ENCODE measurements at regions not wholly inside any gene's neighbourhood (a gene's known extent, or its start where the extent isn't known, plus 50 kb on each side); places are given as distances from the start of the nearest gene placed in this dataset.

DNA sequence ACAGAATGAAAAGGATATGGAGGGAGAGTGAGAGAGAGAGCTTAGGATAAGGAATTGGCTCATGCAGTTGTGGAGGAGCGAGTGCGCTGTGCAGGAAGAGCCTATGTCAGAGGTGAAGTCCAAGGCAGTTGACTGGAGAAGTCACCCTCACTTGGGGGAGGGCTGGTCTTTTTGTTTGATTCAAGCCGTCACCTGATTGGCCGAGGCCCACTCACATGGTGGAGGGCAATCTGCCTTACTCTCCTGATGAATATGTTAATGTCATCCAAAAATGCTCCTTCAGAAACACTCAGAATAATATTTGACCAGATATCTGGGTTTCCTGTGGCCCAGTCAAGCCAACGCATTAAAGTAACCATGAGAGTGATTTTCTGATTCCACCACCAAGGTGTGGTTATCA is 131.7 kb downstream of the KATNIP start:
- DNase-seq (ENCODE audit: low spot score), result no peak

DNA sequence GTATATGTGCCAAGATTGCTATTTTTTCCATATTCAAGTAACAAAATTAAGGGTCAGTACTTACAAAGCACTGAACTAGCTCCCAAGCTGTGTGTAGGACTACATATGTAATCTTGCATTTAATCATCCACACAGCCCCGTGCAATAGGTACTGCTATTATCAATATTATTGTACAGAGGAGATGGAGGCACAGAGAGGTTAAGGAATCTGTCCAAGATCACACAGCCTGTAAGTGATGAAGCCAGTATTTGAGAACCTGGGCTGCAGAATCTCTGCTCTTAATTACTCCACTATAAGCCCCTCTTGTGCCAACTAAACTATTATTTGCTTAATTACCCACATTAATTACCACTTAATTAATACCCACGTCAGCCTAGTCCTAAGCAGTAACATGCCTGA is 134.1 kb downstream of the KATNIP start:
- no peak for DNase-seq (ENCODE audit: low spot score)

DNA sequence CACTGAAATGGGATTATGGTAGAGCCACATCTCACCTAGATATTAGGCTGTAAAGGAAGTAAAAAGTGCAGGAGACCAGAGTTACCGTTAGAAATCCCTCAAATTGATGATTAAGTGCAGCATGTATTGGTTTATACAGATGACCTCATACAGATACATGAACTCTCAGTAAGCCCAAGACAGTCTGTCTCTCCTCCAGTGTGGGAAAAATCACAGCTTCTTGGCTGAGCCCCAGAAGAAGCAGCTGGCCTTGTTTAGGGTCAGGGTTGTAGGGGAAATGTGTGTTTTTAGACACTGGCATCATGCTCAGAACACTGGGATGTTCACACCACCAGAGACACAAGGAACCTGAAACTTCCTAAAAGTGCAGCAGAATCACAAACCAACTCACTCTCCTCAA is 135.9 kb downstream of the KATNIP start:
- DNase-seq (ENCODE audit: low spot score), result no peak

DNA sequence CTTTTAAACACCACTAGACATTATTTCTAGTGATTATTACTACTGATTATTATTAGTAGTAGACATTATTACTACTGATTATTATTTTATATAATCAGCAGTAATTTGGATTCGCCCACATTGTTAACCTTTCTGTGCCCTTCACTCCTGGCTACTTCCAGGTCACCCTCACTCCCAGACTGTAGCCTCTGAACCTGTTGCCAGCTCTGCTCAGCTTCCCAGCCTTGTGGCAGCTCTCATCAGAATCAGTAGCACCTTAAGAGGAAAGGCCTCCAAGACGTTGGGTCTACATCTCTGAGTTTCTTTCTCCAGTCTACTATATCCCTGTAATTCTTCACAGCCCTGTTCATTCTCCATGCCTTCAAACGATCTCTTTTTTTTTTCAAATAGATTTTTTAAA is 137.0 kb downstream of the KATNIP start:
- no peak for DNase-seq (ENCODE audit: low spot score)

DNA sequence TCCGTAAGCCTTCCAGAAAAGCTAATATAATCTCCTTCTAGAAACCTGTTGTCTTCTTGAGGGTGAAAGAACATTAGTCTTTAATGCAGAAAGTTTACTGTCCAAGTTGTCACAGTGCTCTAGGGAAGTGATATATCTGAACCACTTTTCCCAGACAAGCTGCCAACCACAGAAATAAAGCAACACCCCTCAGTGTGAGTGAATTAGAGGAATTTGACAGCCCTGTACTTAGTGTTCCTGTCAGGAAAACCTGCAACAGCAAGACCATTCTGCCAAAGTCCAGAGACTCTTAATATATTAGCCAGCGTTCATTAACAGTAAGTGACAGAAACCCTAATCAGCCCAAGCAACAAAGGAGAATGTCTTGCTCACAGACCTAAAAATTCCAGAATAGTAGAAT is 137.7 kb downstream of the KATNIP start:
- no peak for DNase-seq (ENCODE audit: low spot score)

DNA sequence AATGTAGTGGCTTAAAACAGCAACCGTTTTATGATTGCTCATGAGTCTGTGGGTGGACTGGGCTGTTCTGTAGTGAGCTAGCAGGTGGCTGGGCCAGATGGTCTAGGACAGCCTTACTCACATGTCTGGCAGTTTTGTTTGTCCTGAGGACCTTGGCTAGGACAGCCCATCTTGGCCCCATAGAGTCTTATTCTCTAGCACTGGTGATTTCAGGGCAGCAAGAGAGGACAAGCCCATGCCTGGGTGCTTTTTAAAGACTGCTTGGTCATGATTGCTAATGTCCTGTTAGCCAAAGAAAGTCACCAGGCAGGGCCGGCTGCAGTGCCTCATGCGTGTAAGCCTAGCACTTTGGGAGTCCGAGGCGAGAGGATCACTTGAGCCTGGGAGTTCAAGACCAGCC is 139.8 kb downstream of the KATNIP start:
- DNase-seq (ENCODE audit: low spot score), result no peak

DNA sequence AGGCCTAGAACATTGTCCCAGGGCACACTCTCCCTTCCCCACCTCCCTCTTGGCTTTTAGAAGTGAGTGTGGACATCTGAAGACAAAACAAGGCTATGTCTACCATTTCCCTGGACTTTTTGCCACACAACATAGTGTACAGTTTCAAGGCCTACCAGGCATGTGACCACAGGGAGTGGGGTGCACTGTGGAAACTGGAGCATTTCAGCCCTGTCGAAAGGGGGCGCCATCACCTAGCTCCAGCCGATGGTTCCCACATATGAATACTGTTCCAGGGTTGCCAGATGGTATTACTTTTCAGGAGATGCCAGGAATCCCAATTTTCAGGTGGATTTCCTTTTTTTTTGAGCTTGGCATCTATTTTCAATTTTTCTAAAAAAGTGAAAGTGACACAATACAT is 140.7 kb downstream of the KATNIP start:
- peak; percentile 70 for DNase-seq (ENCODE audit: low spot score)

DNA sequence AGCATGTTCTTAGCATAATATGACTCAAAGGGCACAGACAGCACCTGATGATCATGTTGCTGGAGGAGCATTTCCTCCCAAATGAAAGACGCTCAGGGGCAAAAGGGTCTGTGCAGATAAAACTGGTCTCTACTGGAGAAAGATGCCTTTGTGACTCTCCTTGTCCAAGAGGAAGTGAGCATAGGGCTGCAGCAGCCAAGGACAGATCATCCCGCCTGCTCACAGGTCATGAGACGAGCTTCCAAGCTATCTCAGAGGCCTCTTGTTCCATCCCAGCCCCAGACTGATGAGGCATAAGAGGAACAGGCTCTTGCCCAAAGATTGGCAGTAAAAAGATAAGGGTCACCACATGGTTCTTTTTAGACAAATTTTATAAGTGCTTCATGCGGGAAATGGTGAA is 141.8 kb downstream of the KATNIP start:
- no peak for DNase-seq (ENCODE audit: low spot score)

DNA sequence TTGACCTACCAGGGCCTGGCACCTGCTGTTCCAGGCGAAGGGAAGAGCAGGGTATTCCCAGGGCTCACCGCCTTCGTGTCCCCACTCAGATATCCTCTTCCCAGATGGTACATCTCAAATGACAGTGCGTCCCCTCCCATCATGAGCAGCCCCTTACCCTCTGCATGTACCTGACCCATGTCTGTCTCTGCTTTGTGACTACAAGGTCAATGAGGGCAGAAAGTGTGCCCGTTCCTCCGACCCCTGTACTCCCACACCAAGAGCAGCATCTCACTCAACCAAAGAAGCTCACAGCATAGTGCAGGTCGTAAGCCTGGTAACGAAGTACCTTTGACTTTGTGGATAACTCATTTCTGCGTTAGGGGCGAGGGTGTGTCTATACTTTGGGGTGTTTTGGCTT is 142.6 kb downstream of the KATNIP start:
- DNase-seq (ENCODE audit: low spot score), result no peak

DNA sequence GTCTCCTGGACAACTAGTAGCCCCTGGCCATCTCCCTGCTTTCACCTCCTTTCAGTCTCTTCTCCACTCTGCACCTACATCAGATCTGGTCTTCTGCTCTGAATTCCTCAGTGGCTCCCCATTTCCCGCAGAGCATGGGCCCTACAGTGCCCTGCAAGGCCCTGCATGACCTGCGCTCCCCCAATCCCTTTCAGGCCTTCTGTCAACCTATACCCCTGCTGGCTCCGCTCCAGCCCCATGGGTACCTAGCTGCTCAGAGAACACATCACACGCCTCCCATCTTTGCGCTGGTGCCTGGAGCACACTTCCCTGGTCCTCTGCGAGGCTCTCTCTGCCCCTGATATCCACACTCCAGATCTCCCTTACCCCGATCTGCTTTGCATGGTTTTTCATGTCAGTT is 145.2 kb downstream of the KATNIP start:
- no peak for DNase-seq (ENCODE audit: low spot score)

DNA sequence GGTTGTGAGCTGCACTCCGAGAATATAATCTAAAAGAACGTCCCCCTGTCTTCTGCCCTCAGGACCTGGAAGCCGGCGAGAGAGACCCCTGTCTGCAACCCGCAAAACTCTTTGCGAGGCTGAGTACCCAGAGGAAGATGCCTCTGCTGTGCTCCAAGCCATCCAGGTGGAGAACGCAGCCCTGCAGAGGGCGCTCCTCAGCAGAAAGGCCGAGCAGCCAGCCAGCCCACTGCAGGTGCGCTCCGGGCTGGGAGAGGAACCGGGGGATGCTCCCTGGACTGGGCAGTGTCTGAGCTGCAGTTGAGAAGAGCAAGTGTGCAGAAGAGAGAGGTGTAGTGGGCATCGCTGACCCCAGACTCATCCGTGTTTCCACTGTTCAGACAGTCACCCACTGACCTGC is 148.3 kb downstream of the KATNIP start:
- DNase-seq (ENCODE audit: low spot score), result no peak

DNA sequence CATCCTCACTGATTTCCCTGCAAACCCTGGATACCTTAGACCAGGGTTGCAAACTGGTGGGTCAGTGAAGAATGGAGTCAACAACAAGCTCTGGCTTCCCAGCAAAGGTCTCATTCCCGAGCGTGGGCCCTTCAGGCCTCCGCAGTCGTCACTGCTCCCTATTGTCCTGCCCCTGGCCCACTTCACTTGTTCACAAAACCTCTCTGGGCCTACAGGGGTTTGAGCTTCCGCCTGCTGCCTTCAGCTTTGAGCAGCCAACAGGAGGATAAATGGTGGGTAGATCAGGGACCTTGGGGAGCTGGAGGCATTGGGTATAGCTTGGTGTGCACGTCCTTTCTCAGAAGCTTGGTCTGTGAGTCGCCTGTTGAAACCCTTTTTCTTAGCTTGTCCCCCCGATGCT is 148.8 kb downstream of the KATNIP start:
- no peak for DNase-seq (ENCODE audit: low spot score)

DNA sequence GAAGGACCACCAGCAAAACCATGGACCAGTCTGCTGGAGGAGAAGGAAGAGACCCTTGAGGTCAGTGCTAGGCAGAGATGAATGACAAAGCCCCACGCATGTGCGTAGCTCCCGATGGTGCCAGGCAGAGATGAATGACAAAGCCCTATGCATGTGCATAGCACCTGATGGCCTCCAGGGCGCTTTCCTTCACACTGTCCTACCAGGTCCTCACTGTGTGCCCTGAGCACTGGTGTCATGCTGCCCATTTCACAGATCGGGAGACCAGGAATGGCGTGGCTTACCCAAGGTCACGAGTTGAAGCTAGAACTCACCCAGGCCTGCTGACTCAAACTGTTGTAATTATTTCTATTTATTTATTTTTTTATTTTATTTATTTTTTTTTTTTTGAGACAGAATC is 149.6 kb downstream of the KATNIP start:
- no peak for DNase-seq (ENCODE audit: low spot score)

DNA sequence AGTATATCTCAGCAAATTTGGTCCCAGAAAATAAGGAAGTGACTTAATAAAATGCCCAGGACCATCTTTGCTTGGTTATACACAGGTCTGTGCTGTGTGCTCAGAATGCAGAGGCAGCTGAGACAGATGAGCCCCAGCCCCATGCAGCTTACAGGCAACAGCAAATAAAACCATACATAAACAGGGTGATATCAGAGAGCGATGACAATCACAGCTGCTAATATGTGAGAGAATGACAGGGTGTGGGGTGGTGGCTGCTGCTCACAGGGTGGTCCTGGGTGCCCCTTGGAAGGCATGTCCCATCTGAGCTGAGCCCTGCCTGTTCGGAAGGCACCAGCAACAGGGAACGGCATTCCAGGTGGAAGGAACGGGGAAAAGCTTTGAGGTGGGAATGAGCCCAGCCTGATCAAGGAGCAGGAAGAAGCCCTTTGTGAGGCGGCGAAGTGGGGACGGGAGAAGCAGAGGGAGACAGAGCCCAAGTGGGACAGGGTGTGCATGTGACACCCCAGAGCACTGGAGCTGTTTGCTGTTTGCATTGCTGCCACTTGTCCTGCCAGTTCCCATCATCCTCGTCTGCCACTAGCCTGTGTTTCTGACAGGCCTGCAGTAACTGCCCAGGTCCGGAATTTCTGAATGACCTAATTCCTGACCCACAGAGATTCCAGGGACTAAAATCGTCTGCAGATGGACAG is 150.5 kb downstream of the KATNIP start:
- DNase-seq (ENCODE audit: low spot score), result no peak

DNA sequence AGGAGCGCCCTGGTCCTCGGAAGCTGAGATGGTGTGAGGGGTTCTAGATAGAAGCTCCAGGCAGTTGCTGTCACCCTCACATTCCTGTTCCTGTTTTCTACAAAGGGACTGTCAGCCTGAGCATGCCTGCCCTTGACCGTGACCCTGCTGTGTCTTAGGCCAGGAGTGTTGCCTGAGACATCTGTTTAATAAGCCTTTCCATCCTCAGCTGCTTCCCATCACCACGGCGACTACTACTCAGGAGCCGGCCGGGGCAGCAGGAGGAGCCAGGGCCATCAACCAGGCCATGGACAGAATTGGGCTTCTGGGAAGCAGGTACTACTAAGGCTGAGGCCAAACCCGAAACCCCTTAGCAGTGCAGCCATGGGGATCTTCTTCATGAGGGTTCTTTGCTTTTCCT is 151.4 kb downstream of the KATNIP start:
- no peak for DNase-seq (ENCODE audit: low spot score)

DNA sequence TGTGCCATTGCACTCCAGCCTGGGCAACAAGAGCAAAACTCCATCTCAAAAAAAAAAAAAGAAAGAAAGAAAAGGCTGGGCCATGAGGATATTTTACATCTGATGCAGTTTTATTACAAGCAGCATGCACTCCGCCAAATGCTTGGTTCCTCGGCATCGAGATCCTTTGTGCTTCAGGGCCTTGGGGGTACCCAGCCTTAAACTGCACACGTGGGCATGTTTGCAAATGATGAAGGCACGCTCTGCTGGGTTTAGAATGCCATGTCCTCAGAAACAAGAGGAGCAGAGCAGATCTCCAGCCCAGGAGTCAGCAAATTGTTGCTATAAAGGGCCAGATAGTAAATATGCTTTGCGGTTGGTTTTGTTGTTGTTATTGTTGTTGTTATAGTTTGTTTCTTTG is 153.2 kb downstream of the KATNIP start:
- DNase-seq (ENCODE audit: low spot score), result no peak

DNA sequence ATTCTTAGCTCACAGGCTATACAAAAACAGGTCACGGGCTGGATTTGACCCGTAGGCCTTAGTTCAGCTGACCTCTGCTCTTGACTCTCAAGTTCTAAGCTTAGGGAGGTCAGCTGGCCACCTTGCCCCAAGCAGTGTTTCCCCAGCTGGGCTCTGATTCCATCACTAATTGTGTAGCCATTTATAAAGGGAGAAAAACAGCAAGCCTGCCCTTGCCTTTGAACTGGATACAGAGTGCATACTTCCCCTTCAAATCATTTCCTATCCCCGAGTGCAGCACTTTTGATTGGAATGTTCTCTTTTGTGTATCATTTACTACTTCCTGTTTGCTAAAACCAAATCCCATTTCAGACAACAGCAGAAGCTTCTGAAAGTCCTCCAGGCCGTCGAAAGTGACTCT is 153.6 kb downstream of the KATNIP start:
- no peak for DNase-seq (ENCODE audit: low spot score)

DNA sequence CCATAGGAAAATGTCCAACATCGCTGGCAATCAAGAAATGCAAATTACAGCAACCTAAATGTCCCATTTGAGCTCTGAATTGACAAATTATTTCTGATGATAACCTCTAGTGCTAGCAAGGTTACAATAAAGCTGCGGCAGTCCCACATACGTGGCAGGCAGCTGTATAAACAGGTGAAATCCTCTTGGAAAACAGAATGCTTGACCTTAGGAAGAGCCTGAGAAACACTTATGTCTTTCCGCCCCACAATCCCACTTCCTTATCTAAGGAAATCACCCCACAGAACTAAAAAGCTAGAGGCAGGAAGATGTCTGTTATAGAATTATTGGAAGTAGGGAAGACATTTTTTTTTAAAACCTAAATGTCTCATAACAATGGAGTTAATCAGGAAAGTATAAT is 154.3 kb downstream of the KATNIP start:
- DNase-seq (ENCODE audit: low spot score), result no peak

DNA sequence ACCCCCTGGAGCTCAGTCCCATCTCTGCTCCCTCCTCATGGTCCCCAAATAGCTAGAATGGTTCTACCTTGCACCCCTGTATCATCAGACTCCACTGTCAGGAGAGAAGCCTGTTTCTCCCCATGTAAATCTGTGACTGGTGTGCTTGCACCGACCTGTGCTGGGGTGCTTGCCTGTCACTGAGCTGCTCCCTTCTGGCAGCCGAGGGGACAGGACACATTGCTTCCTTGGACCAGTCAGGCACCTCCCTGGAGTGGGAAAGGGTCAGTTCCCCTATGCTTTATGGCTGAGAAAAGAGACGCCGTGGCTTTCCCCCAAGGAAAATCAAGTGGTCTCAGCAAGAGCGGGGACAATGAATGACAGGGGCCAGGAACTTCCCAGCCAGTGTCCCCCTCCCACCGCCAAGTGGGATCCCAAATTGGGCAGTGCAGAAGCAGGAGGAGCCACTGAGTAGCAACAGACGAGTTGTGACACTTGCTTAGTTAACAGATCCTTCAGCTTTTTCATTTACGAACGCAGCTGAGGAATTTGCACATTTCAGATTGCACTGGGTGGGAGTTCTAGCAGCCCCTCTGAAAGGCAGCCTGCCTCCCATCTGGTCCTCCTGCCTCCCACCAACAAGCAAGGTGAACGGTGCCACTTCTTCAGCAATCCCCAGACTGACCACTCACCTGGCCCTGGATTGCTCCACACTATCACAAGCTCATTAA is 156.4 kb downstream of the KATNIP start:
- DNase-seq (ENCODE audit: low spot score), result no peak

DNA sequence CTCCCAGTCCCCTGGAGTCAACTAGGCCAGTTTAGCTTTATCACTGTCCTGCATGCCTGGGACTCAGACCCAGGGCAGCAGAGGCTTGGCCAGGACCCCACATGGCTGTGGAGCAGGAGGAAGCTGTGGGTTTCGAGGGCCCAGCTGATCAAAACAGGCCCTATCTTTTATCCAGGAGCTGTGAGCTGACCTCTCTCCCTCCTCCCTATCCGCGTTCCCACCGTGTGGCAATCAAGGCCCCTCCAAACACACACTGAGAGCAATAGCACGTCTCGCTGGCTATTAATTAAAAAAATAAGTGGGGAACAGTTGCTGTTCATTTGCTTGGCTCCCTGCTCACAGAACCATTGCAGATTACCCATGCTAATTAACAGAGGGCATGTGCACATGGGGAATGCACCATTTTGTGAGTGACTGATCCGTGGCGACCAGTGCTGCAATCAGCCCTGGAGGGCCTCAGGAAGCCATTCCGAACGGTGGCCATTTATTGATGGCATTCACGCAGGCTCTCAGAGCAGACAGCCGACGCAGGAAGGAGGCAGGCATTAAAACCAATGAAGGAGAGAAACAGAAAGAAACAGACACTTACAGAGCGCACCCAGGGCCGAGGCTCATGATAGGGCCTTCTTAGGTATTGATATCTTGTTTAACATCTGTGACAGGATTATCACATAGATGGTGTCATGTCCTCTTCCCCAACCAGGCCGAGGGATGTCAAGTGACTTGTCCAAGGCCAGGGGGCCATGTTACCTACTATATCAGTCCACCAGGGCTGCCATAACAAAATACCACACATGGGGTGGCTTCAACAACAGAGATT is 157.1 kb downstream of the KATNIP start:
- DNase-seq (ENCODE audit: low spot score), result no peak

DNA sequence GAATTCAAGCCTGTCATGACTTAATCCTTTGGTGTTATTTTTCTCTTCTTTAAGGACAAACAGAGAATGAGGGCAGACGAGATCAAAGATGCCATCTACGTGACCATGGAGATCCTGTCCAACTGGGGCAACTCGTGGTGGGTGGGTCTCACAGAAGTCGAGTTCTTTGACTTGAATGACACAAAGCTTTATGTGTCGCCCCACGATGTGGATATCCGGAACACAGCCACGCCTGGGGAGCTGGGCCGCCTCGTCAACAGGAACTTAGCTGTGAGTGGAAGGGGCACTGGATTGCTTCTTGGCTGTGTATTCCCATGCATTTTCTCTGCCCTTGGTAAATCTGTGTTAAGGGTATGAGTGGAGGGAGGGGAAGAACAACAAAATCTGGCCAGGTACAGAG is 158.7 kb downstream of the KATNIP start:
- DNase-seq (ENCODE audit: low spot score), result no peak

DNA sequence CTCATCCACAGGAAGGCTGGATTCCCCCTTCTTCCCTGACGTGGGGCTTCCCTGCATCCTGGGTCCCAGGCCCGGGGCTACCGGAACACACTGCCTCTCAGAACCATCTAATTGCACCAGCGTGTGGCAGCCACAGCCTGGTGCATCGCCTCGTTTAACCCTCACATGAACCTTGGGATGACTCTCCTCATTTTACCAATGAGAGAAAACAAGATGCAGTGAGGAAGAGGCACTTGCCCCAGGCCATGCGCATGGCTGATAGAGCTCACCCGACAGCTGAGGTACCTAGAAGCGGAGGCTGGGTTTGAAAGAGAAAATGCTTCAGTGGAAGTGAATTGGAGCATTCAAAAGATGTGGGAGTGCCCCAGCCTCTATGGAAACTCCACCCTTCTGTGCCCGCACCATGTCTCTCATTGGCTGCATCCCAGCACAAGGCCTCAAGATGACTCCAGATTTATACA is 162.3 kb downstream of the KATNIP start:
- no peak for DNase-seq (ENCODE audit: low spot score)

DNA sequence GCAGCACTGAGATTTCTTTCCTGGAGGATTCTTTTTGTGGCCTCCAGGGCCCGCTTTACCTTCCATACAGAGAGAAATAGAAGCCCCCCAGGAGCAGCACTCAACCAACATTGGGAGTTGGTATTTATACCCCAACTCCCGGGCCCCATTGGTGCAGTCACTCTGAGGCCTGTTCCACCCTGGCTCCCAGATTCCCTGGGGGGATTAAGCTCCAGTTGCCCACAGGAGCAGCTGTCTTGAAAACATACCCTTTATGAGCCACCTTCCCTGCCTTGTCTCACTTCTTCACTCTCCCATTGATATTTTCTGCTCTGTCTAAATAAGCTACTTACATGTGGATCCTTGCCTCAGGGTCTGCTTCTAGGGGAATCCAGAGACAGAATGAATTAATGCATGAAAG is 167.8 kb downstream of the KATNIP start:
- DNase-seq (ENCODE audit: low spot score), result no peak

Data from A172 (cell line).